ENCODE measurements at regions not wholly inside any gene's neighbourhood (a gene's known extent, or its start where the extent isn't known, plus 50 kb on each side); places are given as distances from the start of the nearest gene placed in this dataset.

GRCh38 chr5:153030755-153031725 is 459.4 kb upstream of the GRIA1 start:
- Mint-ChIP-seq H3K4me3 (no peak overlapping the region), H3K9me3 (no peaks in the 10 kb centered on the region), H3K27me3 (ENCODE audit: low read depth) (no peaks in the 10 kb centered on the region), H3K27ac (no peak overlapping the region), H3K36me3 (ENCODE audit: low read depth) (no peaks in the 10 kb centered on the region), H3K4me1 (ENCODE audit: low read depth) (no peaks in the 10 kb centered on the region)
- CTCF ChIA-PET, result no interaction called here
- intact Hi-C loops (cut with micrococcal nuclease), result no loop called here
- no peak for DNase-seq

DNA sequence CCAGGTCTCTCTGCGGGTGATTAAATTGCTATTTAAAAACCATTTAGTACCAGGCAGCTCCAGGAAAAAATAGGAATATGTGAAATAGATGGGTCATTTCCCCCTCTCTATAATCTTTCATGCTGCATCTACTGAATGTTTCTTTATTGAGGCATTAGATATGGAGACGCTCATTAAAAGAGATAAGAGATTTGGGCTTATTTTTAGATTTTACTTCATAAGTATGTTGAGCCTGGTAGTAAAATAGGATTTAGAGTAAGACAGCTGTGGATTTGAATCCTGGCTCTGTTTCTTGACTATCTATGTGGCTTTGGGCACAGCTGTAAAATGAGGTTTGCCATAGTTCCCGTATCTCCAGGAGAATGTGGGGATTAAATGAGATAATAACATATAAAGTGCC is 451.0 kb upstream of the GRIA1 start:
- no peak for DNase-seq
- peaks cover 8% of the 10 kb centered on the region for H3K9me3 Mint-ChIP-seq
- H3K4me1 Mint-ChIP-seq (ENCODE audit: low read depth), result no peaks in the 10 kb centered on the region
- CTCF ChIA-PET, result no interaction called here
- intact Hi-C loops (cut with micrococcal nuclease), result no loop called here
- H3K27ac Mint-ChIP-seq, result no peak overlapping the region
- H3K27me3 Mint-ChIP-seq (ENCODE audit: low read depth), result no peaks in the 10 kb centered on the region
- no peaks in the 10 kb centered on the region for H3K36me3 Mint-ChIP-seq (ENCODE audit: low read depth)
- H3K4me3 Mint-ChIP-seq, result no peak overlapping the region

GRCh38 chr5:153043886-153044285 is 446.6 kb upstream of the GRIA1 start:
- no peak overlapping the region for H3K27ac Mint-ChIP-seq
- H3K4me1 Mint-ChIP-seq (ENCODE audit: low read depth), result no peaks in the 10 kb centered on the region
- no peaks in the 10 kb centered on the region for H3K36me3 Mint-ChIP-seq (ENCODE audit: low read depth)
- no peak overlapping the region for H3K4me3 Mint-ChIP-seq
- no peak for DNase-seq
- H3K9me3 Mint-ChIP-seq, result peaks cover 7% of the 10 kb centered on the region
- CTCF ChIA-PET, result interaction anchor here (0.6 kb wide), 1 partner anchor 181 kb away, joined by 3 read pairs; no protein-coding TSS in a partner anchor
- intact Hi-C loops (cut with micrococcal nuclease), result no loop called here
- no peaks in the 10 kb centered on the region for H3K27me3 Mint-ChIP-seq (ENCODE audit: low read depth)

- no peaks in the 10 kb centered on the region for H3K36me3 Mint-ChIP-seq (ENCODE audit: low read depth)
- no peak for DNase-seq
- intact Hi-C loops (cut with micrococcal nuclease), result no loop called here
- H3K9me3 Mint-ChIP-seq, result peaks cover 2% of the 10 kb centered on the region
- no peaks in the 10 kb centered on the region for H3K27me3 Mint-ChIP-seq (ENCODE audit: low read depth)
- CTCF ChIA-PET, result no interaction called here
- H3K4me1 Mint-ChIP-seq (ENCODE audit: low read depth), result no peaks in the 10 kb centered on the region
- no peak overlapping the region for H3K4me3 Mint-ChIP-seq
- H3K27ac Mint-ChIP-seq, result no peak overlapping the region
Observed at GRCh38 chr5:153050496-153051179, 439.8 kb upstream of the GRIA1 start.

- CTCF ChIA-PET, result no interaction called here
- Mint-ChIP-seq H3K4me3 (no peak overlapping the region), H3K27ac (no peak overlapping the region), H3K9me3 (peaks cover 4% of the 10 kb centered on the region), H3K27me3 (ENCODE audit: low read depth) (no peaks in the 10 kb centered on the region), H3K36me3 (ENCODE audit: low read depth) (no peaks in the 10 kb centered on the region), H3K4me1 (ENCODE audit: low read depth) (no peaks in the 10 kb centered on the region)
- DNase-seq, result no peak
- intact Hi-C loops (cut with micrococcal nuclease), result no loop called here
Observed at GRCh38 chr5:153066281-153066680, 424.2 kb upstream of the GRIA1 start.

DNA sequence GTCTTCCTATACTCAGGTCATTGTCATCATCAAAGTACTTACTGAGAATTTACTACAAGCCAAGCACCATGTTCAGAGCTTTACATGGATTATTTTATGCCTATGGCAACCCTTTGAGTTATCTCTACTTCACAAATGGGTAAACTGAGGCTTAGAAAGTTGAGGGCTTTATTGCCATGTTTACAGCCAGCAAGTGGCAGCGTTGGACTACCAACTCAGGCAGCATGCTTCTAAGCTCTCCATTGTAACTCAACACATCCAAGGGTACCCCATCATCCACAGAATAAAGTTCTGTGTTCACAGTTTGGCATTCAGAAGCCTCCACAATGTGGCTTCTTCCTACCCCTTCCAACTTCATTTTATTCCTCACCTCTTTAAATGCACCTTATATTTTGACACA is 422.6 kb upstream of the GRIA1 start:
- CTCF ChIA-PET, result no interaction called here

GRCh38 chr5:153079396-153079795 is 411.1 kb upstream of the GRIA1 start:
- CTCF ChIA-PET, result no interaction called here
- Mint-ChIP-seq H3K4me3 (no peak overlapping the region), H3K36me3 (ENCODE audit: low read depth) (no peaks in the 10 kb centered on the region), H3K4me1 (ENCODE audit: low read depth) (no peaks in the 10 kb centered on the region), H3K9me3 (peaks cover 11% of the 10 kb centered on the region), H3K27ac (no peak overlapping the region), H3K27me3 (ENCODE audit: low read depth) (no peaks in the 10 kb centered on the region)
- no peak for DNase-seq
- intact Hi-C loops (cut with micrococcal nuclease), result no loop called here

More for the DNA sequence above, 422.6 kb upstream of the GRIA1 start:
- Mint-ChIP-seq H3K36me3 (ENCODE audit: low read depth) (no peaks in the 10 kb centered on the region), H3K4me1 (ENCODE audit: low read depth) (no peaks in the 10 kb centered on the region), H3K27ac (no peak overlapping the region), H3K9me3 (peaks cover 4% of the 10 kb centered on the region), H3K4me3 (no peak overlapping the region), H3K27me3 (ENCODE audit: low read depth) (no peaks in the 10 kb centered on the region)
- no peak for DNase-seq
- intact Hi-C loops (cut with micrococcal nuclease), result no loop called here

GRCh38 chr5:153080940-153081339 is 409.5 kb upstream of the GRIA1 start:
- no peak for DNase-seq
- no peaks in the 10 kb centered on the region for H3K4me1 Mint-ChIP-seq (ENCODE audit: low read depth)
- peaks cover 11% of the 10 kb centered on the region for H3K9me3 Mint-ChIP-seq
- no peak overlapping the region for H3K4me3 Mint-ChIP-seq
- no peaks in the 10 kb centered on the region for H3K27me3 Mint-ChIP-seq (ENCODE audit: low read depth)
- H3K27ac Mint-ChIP-seq, result no peak overlapping the region
- no peaks in the 10 kb centered on the region for H3K36me3 Mint-ChIP-seq (ENCODE audit: low read depth)
- CTCF ChIA-PET, result no interaction called here
- intact Hi-C loops (cut with micrococcal nuclease), result no loop called here

- CTCF ChIA-PET, result no interaction called here
- no peaks in the 10 kb centered on the region for H3K36me3 Mint-ChIP-seq (ENCODE audit: low read depth)
- no peak for DNase-seq
- no peaks in the 10 kb centered on the region for H3K27me3 Mint-ChIP-seq (ENCODE audit: low read depth)
- intact Hi-C loops (cut with micrococcal nuclease), result no loop called here
- H3K4me1 Mint-ChIP-seq (ENCODE audit: low read depth), result no peaks in the 10 kb centered on the region
- H3K9me3 Mint-ChIP-seq, result peaks cover 11% of the 10 kb centered on the region
- no peak overlapping the region for H3K4me3 Mint-ChIP-seq
- no peak overlapping the region for H3K27ac Mint-ChIP-seq
Observed at GRCh38 chr5:153081385-153081784, 409.1 kb upstream of the GRIA1 start.

DNA sequence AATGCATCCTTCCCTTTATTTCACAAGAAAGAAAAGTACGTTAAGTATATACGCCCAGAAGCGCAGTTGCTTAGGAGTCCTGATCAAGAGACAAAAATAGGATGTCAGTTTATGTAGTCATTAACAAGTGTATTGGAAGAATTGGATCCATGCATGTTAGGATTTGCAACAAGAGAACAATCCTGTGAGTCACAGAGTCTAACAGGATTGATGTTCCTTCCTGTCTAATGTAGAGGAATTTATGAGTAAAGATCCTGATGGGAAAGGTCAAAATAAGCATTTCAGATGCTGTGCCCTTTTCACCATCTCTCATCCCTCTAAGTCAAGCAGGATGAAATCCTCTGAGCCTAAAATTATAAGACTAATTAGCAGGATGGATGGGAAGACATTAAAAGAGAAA is 406.0 kb upstream of the GRIA1 start:
- CTCF ChIA-PET, result interaction anchor here (1.3 kb wide), 1 partner anchor 881 kb away, joined by 4 read pairs; no protein-coding TSS in a partner anchor

DNA sequence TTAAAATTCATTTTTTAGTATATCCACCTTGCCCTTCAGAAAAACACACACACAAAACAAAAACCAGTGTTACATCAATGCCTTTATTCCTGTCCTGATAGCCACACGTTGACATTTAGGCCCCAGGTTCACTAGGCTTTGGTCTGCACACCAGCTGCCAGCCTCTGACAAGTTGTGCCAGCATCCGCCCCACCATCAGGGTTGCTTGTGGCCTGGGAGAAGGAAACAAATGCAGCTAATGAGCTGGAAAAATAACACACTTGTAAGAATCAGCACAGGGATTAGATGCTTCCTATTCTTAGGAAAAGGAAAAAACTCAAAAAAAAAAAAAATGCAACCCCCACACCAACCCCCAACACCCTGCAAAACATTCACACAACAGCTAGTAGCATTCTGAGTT is 404.0 kb upstream of the GRIA1 start:
- CTCF ChIA-PET, result no interaction called here
- H3K36me3 Mint-ChIP-seq (ENCODE audit: low read depth), result no peaks in the 10 kb centered on the region
- DNase-seq, result no peak
- H3K27ac Mint-ChIP-seq, result no peak overlapping the region
- no peak overlapping the region for H3K4me3 Mint-ChIP-seq
- H3K4me1 Mint-ChIP-seq (ENCODE audit: low read depth), result no peaks in the 10 kb centered on the region
- intact Hi-C loops (cut with micrococcal nuclease), result no loop called here
- H3K9me3 Mint-ChIP-seq, result peaks cover 6% of the 10 kb centered on the region
- no peaks in the 10 kb centered on the region for H3K27me3 Mint-ChIP-seq (ENCODE audit: low read depth)

More for the DNA sequence above, 406.0 kb upstream of the GRIA1 start:
- no peaks in the 10 kb centered on the region for H3K36me3 Mint-ChIP-seq (ENCODE audit: low read depth)
- H3K27me3 Mint-ChIP-seq (ENCODE audit: low read depth), result no peaks in the 10 kb centered on the region
- no peak for DNase-seq
- H3K4me1 Mint-ChIP-seq (ENCODE audit: low read depth), result no peaks in the 10 kb centered on the region
- intact Hi-C loops (cut with micrococcal nuclease), result no loop called here
- no peak overlapping the region for H3K27ac Mint-ChIP-seq
- H3K9me3 Mint-ChIP-seq, result peaks cover 4% of the 10 kb centered on the region
- no peak overlapping the region for H3K4me3 Mint-ChIP-seq

- Mint-ChIP-seq H3K27me3 (ENCODE audit: low read depth) (no peaks in the 10 kb centered on the region), H3K9me3 (peaks cover 6% of the 10 kb centered on the region), H3K4me1 (ENCODE audit: low read depth) (no peaks in the 10 kb centered on the region), H3K4me3 (no peak overlapping the region), H3K27ac (no peak overlapping the region), H3K36me3 (ENCODE audit: low read depth) (no peaks in the 10 kb centered on the region)
- no peak for DNase-seq
- CTCF ChIA-PET, result no interaction called here
- intact Hi-C loops (cut with micrococcal nuclease), result no loop called here
Observed at GRCh38 chr5:153088538-153088937, 401.9 kb upstream of the GRIA1 start.

DNA sequence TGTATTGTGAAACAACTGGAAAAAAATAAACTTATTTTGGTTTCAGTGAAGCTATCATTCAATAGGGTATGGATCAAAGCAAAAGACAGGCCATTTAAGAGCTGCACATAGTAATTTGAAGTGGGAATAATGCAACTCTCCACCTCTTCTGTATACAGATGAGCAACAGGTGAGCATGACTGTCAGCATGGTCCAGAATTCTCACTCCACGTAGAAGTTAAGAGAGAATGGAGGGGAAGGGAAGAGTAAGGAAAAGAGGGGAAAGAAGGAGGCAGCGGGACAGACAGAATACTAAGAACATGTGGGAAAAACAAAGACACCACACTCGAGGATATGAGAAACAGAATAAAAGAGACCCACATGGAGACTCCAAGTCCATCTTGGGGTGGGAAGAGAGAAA is 396.1 kb upstream of the GRIA1 start:
- H3K36me3 Mint-ChIP-seq (ENCODE audit: low read depth), result no peaks in the 10 kb centered on the region
- no peak overlapping the region for H3K27ac Mint-ChIP-seq
- intact Hi-C loops (cut with micrococcal nuclease), result no loop called here
- CTCF ChIA-PET, result no interaction called here
- no peak for DNase-seq
- H3K4me1 Mint-ChIP-seq (ENCODE audit: low read depth), result no peaks in the 10 kb centered on the region
- no peaks in the 10 kb centered on the region for H3K27me3 Mint-ChIP-seq (ENCODE audit: low read depth)
- H3K4me3 Mint-ChIP-seq, result no peak overlapping the region
- H3K9me3 Mint-ChIP-seq, result peaks cover 8% of the 10 kb centered on the region

Measured in activated naive CD4-positive, alpha-beta T cell treated with anti-CD3 and anti-CD28 coated beads for 36 hours (primary cell).